ENCODE measurements at regions not wholly inside any gene's neighbourhood (a gene's known extent, or its start where the extent isn't known, plus 50 kb on each side); places are given as distances from the start of the nearest gene placed in this dataset.

GRCh38 chr4:77220828-77221613 lies 64.0 kb downstream of the CCNG2 start:
- no peaks in the 10 kb centered on the region for H3K9me3 ChIP-seq
- H3K4me1 ChIP-seq, result no peaks in the 10 kb centered on the region
- TF ChIP-seq CTCF (IDR thresholded peaks at IDR 0.05 in 8 of 11, conservative IDR thresholded peaks at IDR 0.05 in 3 of 11), result no peak
- TF ChIP-seq POLR2AphosphoS5 (IDR thresholded peaks at IDR 0.05), result no peak
- no peak for TF ChIP-seq POLR2A (IDR thresholded peaks at IDR 0.05)
- H3K27ac ChIP-seq, result no peak overlapping the region
- no peak for DNase-seq
- no peaks in the 10 kb centered on the region for H3K36me3 ChIP-seq
- H3K4me3 ChIP-seq, result no peak overlapping the region
- WGBS, 5 donors, result 81 to 88% (median 85%) methylated on average over 7 of the region's 7 CpGs
- intact Hi-C loops (cut with DNase I; ENCODE audit: low total_unique reads), result no loop called here
- no peaks in the 10 kb centered on the region for H3K27me3 ChIP-seq (replicated peaks in 1 of 7)

DNA sequence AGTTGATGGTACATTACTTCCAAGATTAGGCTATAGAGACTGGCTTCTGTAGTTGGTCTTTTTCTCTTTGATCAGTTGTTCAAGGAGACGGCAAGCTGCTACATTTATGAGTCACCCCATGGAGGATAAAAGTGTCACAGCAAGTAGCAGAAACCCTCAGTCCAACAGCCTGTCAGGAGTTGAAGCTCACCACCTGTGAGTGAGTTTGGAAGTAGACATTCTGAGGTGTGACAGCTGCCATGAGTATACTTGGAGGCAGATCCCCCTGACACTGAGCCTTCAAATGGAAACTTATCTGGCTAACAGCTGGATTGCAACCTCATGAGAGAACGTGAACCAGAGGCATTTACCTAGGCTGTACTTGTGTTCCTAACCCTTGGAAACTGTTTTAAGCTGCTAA lies 68.0 kb downstream of the CCNG2 start:
- intact Hi-C loops (cut with DNase I; ENCODE audit: low total_unique reads), result no loop called here
- Histone ChIP-seq H3K27ac (no peak overlapping the region), H3K36me3 (no peaks in the 10 kb centered on the region), H3K4me1 (no peaks in the 10 kb centered on the region), H3K4me3 (no peak overlapping the region), H3K9me3 (peaks cover 0 to 25% (median 20%) of the 10 kb centered on the region in 8 donors), H3K27me3 (replicated peaks in 1 of 7) (no peaks in the 10 kb centered on the region)
- WGBS, 5 donors, result 47 to 74% (median 58%) methylated on average over 2 of the region's 2 CpGs
- DNase-seq, result no peak
- TF ChIP-seq POLR2AphosphoS5 (IDR thresholded peaks at IDR 0.05) (no peak), POLR2A (IDR thresholded peaks at IDR 0.05) (no peak), CTCF (IDR thresholded peaks at IDR 0.05 in 8 of 11, conservative IDR thresholded peaks at IDR 0.05 in 3 of 11) (no peak)

DNA sequence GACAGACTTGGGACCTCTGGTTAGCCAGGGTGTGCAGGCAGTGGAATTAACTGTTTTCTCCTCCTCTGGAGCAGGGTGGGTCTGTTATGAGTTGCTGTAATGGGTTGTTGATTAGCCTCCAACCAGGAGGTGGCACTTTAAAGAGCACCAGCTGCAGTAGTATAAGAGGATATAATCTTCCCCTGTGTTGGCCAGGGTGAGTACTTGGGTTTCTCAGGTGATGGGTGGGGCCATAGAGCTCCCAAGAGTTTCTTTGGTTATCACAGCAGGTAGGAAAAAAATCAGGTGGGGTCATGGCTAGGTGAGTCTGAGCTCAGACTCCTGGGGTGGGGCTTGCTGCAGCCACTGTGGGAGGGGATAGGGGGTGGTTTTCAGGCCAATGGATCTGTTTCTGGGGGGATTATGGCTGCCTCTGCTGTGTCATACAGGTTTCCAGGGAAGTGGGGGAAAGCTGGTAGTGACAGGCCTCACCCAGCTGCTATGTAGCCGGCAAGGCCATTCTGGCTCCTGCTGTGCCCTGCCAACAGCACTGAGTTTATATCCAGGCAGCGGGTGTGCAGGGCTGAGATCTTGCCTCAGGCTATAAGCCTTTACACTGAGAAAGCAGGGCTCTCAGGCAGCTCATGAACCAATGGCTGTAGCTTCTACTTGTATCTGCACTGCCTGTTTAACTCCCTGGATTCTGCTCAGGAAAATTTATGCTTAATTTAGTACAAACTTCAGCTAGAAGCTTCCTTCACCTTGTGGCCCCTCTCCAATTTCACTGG lies 70.1 kb downstream of the CCNG2 start:
- peaks cover 0 to 25% (median 20%) of the 10 kb centered on the region in 8 donors for H3K9me3 ChIP-seq
- H3K36me3 ChIP-seq, result no peaks in the 10 kb centered on the region
- no peak overlapping the region for H3K27ac ChIP-seq
- H3K27me3 ChIP-seq (replicated peaks in 1 of 7), result no peaks in the 10 kb centered on the region
- intact Hi-C loops (cut with DNase I; ENCODE audit: low total_unique reads), result no loop called here
- DNase-seq, result no peak
- TF ChIP-seq POLR2AphosphoS5 (IDR thresholded peaks at IDR 0.05) (no peak), CTCF (IDR thresholded peaks at IDR 0.05 in 8 of 11, conservative IDR thresholded peaks at IDR 0.05 in 3 of 11) (no peak), POLR2A (IDR thresholded peaks at IDR 0.05) (no peak)
- 88 to 92% (median 89%) methylated on average over 2 of the region's 2 CpGs; no CpG with 5 or more reads in 1 of the 5 donors for WGBS, 5 donors
- no peak overlapping the region for H3K4me3 ChIP-seq
- no peaks in the 10 kb centered on the region for H3K4me1 ChIP-seq

DNA sequence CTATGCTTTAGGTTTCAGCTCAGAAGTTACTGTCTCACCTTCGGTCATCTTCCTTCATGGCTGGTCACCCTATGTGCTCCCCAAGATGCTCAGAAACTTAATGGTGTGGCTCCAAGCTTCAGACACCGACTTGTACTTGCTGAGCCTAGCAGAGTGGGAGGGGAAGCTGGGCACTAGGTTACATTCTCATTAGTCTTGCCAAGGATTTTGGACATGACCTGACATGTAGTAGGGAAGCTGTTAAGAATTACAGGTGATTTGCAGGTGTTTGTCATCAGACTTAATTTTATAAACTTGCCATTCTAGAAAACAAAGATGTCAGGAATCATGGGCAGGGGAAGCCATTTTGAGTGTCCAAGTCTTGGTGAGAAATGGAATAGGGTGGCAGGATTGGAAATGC lies 72.4 kb downstream of the CCNG2 start:
- Histone ChIP-seq H3K36me3 (no peaks in the 10 kb centered on the region), H3K9me3 (peaks cover 0 to 25% (median 20%) of the 10 kb centered on the region in 8 donors), H3K4me1 (no peaks in the 10 kb centered on the region), H3K27ac (no peak overlapping the region), H3K4me3 (no peak overlapping the region), H3K27me3 (replicated peaks in 1 of 7) (no peaks in the 10 kb centered on the region)
- no peak for DNase-seq
- TF ChIP-seq CTCF (IDR thresholded peaks at IDR 0.05 in 8 of 11, conservative IDR thresholded peaks at IDR 0.05 in 3 of 11), result no peak
- no peak for TF ChIP-seq POLR2A (IDR thresholded peaks at IDR 0.05)
- no peak for TF ChIP-seq POLR2AphosphoS5 (IDR thresholded peaks at IDR 0.05)
- WGBS, 5 donors, result 73 to 91% (median 88%) methylated on average over 2 of the region's 2 CpGs
- intact Hi-C loops (cut with DNase I; ENCODE audit: low total_unique reads), result no loop called here

Measured in spleen (tissue), 11 donors.